HEK293 (cell line): ENCODE measurements at regions not wholly inside any gene's neighbourhood (a gene's known extent, or its start where the extent isn't known, plus 50 kb on each side); places are given as distances from the start of the nearest gene placed in this dataset.

ENCODE experiments used
- BCL6B ChIP-seq: fragments of 450-650 bp; formaldehyde crosslinking; IDR thresholded peaks from 2 replicates; pipeline ENCODE4 v1.5.1; 2017; ENCODE audit warnings: missing biosample characterization, missing genetic modification characterization
- YY1 ChIP-seq: fragments of 450-650 bp; formaldehyde crosslinking; IDR thresholded peaks from 2 replicates; pipeline ENCODE4 v1.5.1; 2018; ENCODE audit warnings: missing biosample characterization, missing genetic modification characterization
- ZBTB8A ChIP-seq: fragments of 450-650 bp; formaldehyde crosslinking; IDR thresholded peaks from 2 replicates; pipeline ENCODE4 v1.5.1; 2016; ENCODE audit warnings: missing biosample characterization, missing genetic modification characterization
- ZNF274 ChIP-seq, 2 experiments: fragments of 200-500 bp in 1 of 2; fragments of 450-650 bp in 1 of 2; sonication (Bioruptor generic) in 1 of 2; formaldehyde crosslinking in 1 of 2; IDR thresholded peaks; 2 replicates each; pipeline versions ENCODE4 v1.5.1 to v1.6.1; 2014 to 2016; ENCODE audit warnings: borderline replicate concordance in 1 of 2, inconsistent platforms in 1 of 2, low read length in 1 of 2, missing biosample characterization in 1 of 2, missing genetic modification characterization in 1 of 2
- ZNF324 ChIP-seq: fragments of 450-650 bp; formaldehyde crosslinking; IDR thresholded peaks from 2 replicates; pipeline ENCODE4 v1.5.1; 2016; ENCODE audit warnings: missing biosample characterization, missing genetic modification characterization
- ZNF529 ChIP-seq: fragments of 450-650 bp; formaldehyde crosslinking; IDR thresholded peaks from 2 replicates; pipeline ENCODE4 v1.5.1; 2017; ENCODE audit warnings: missing genetic modification characterization, missing biosample characterization; ENCODE audit not compliant: insufficient replicate concordance
- ZNF692 ChIP-seq: fragments of 450-650 bp; formaldehyde crosslinking; IDR thresholded peaks from 2 replicates; pipeline ENCODE4 v1.5.1; 2016; ENCODE audit warnings: missing biosample characterization, missing genetic modification characterization
- ZSCAN16 ChIP-seq: fragments of 450-650 bp; formaldehyde crosslinking; IDR thresholded peaks from 2 replicates; pipeline ENCODE4 v1.5.1; 2016; ENCODE audit warnings: missing biosample characterization, missing genetic modification characterization
- ZSCAN18 ChIP-seq: fragments of 450-650 bp; formaldehyde crosslinking; IDR thresholded peaks from 2 replicates; pipeline ENCODE4 v1.5.1; 2016; ENCODE audit warnings: missing biosample characterization, missing genetic modification characterization
- ZSCAN23 ChIP-seq: fragments of 450-650 bp; formaldehyde crosslinking; IDR thresholded peaks from 2 replicates; pipeline ENCODE4 v1.5.1; 2016; ENCODE audit warnings: missing biosample characterization, missing genetic modification characterization
- ZSCAN4 ChIP-seq: fragments of 450-650 bp; formaldehyde crosslinking; IDR thresholded peaks from 2 replicates; pipeline ENCODE4 v1.5.1; 2017; ENCODE audit warnings: missing biosample characterization, missing genetic modification characterization

GRCh38 chr12:127830065-127830460 lies 436.9 kb upstream of the TMEM132C start:
- TF ChIP-seq ZSCAN18 (no peak), YY1 (no peak), ZNF324 (tag by site-specific recombination) (no peak), ZNF529 (tag by site-specific recombination) (no peak), ZNF274 (IDR thresholded peaks at IDR 0.05; ENCODE audit: low read length) (no peak), ZNF274 (tag by site-specific recombination; IDR thresholded peaks at IDR 0.05; ENCODE audit: borderline replicate concordance) (no peak), ZSCAN23 (no peak), ZSCAN4 (tag by site-specific recombination) (no peak), ZSCAN16 (tag by site-specific recombination) (no peak), ZNF692 (tag by site-specific recombination) (no peak), ZBTB8A (tag by site-specific recombination) (no peak), BCL6B (no peak)
